Breast epithelium (tissue), 4 donors: ENCODE measurements at regions not wholly inside any gene's neighbourhood (a gene's known extent, or its start where the extent isn't known, plus 50 kb on each side); places are given as distances from the start of the nearest gene placed in this dataset.

ENCODE experiments used
- DNase-seq, 2 donors: peaks; one replicate each; pipeline ENCODE4 v3.0.0-alpha.2; 2019; ENCODE audit warnings: low spot score in 2 of 2
- H3K27ac ChIP-seq, 2 donors: fragments of 200-600 bp; sonication (generic) in 1 of 2; one replicate each; pipeline ENCODE4 v1.5.1; 2016 to 2019; ENCODE audit warnings: mild to moderate bottlenecking in 1 of 2
- H3K27me3 ChIP-seq, 2 donors: fragments of 200-600 bp; sonication (generic) in 1 of 2; one replicate each; pipeline versions ENCODE4 v1.5.1 to v1.6.0; 2017 to 2019; ENCODE audit warnings: control low read depth in 1 of 2, mild to moderate bottlenecking in 1 of 2
- H3K36me3 ChIP-seq: fragments of 200-600 bp; one replicate; pipeline ENCODE4 v1.5.1; 2019
- H3K4me1 ChIP-seq, 2 donors: fragments of 200-600 bp; sonication (generic); one replicate each; pipeline ENCODE4 v1.5.1; 2016 to 2019; ENCODE audit warnings: control low read depth in 1 of 2
- H3K4me3 ChIP-seq, 3 donors: fragments of 200-600 bp; sonication (generic); 1 replicate in 2 of 3; 2 replicates in 1 of 3; pipeline ENCODE4 v1.5.1; 2016 to 2019; ENCODE audit warnings: mild to moderate bottlenecking in 3 of 3, moderate library complexity in 2 of 3
- H3K9me3 ChIP-seq, 2 donors: fragments of 200-600 bp; sonication (generic) in 1 of 2; one replicate each; pipeline ENCODE4 v1.5.1; 2016 to 2019; ENCODE audit warnings: control low read depth in 1 of 2
- CTCF ChIP-seq, 3 donors: fragments of 450-650 bp; IDR thresholded peaks; one replicate each; pipeline ENCODE4 v1.5.1; 2016 to 2017; ENCODE audit warnings: antibody characterized with exemption in 3 of 3, mild to moderate bottlenecking in 3 of 3, moderate library complexity in 3 of 3
- POLR2A ChIP-seq: fragments of 450-650 bp; IDR thresholded peaks from one replicate; pipeline ENCODE4 v1.6.1; 2016; ENCODE audit warnings: antibody characterized with exemption, mild to moderate bottlenecking, moderate library complexity
- POLR2AphosphoS5 ChIP-seq, 3 donors: sonication (generic); formaldehyde crosslinking; IDR thresholded peaks; one replicate each; pipeline ENCODE4 v1.6.1; 2017; ENCODE audit warnings: antibody characterized with exemption in 3 of 3
- intact Hi-C: fragments of 100-400 bp; cut with DNase I; formaldehyde crosslinking; loops from one replicate; pipeline ENCODE4 v1.15.1; 2023; ENCODE audit warnings: low total_unique reads

- no peak for TF ChIP-seq POLR2AphosphoS5 (IDR thresholded peaks at IDR 0.05)
- TF ChIP-seq POLR2A: no peak
- no peak for TF ChIP-seq CTCF (IDR thresholded peaks at IDR 0.05)
- no peak overlapping the region for H3K4me3 ChIP-seq
- peaks cover 0 to 4% of the 10 kb centered on the region in 2 donors for H3K9me3 ChIP-seq
- H3K27ac ChIP-seq: no peak overlapping the region
- H3K27me3 ChIP-seq: no peaks in the 10 kb centered on the region
- no peaks in the 10 kb centered on the region for H3K36me3 ChIP-seq
- no peak for DNase-seq
- intact Hi-C loops: no loop called here
- H3K4me1 ChIP-seq: no peaks in the 10 kb centered on the region
Observed at GRCh38 chr6:88238901-88239300, 72.8 kb upstream of the CNR1 start.

GRCh38 chr6:88238065-88238464 lies 71.9 kb upstream of the CNR1 start:
- intact Hi-C loops: no loop called here
- Histone ChIP-seq H3K9me3 (peaks cover 0 to 4% of the 10 kb centered on the region in 2 donors), H3K4me1 (no peaks in the 10 kb centered on the region), H3K4me3 (no peak overlapping the region), H3K36me3 (no peaks in the 10 kb centered on the region), H3K27me3 (no peaks in the 10 kb centered on the region), H3K27ac (no peak overlapping the region)
- TF ChIP-seq POLR2A: no peak
- no peak for TF ChIP-seq POLR2AphosphoS5 (IDR thresholded peaks at IDR 0.05)
- TF ChIP-seq CTCF (IDR thresholded peaks at IDR 0.05): no peak
- DNase-seq: no peak

- no peaks in the 10 kb centered on the region for H3K36me3 ChIP-seq
- H3K4me3 ChIP-seq: no peak overlapping the region
- H3K9me3 ChIP-seq: peaks cover 3 to 7% of the 10 kb centered on the region in 2 donors
- DNase-seq: no peak
- H3K4me1 ChIP-seq: no peaks in the 10 kb centered on the region
- H3K27ac ChIP-seq: no peak overlapping the region
- intact Hi-C loops: no loop called here
- no peaks in the 10 kb centered on the region for H3K27me3 ChIP-seq
- no peak for TF ChIP-seq CTCF (IDR thresholded peaks at IDR 0.05)
- no peak for TF ChIP-seq POLR2AphosphoS5 (IDR thresholded peaks at IDR 0.05)
- no peak for TF ChIP-seq POLR2A
Observed at GRCh38 chr6:88236612-88237360, 70.6 kb upstream of the CNR1 start.

GRCh38 chr6:88232753-88233152 lies 66.6 kb upstream of the CNR1 start:
- Histone ChIP-seq H3K36me3 (no peaks in the 10 kb centered on the region), H3K4me3 (no peak overlapping the region), H3K27me3 (no peaks in the 10 kb centered on the region), H3K9me3 (peaks cover 13% of the 10 kb centered on the region in 2 donors), H3K27ac (no peak overlapping the region), H3K4me1 (no peaks in the 10 kb centered on the region)
- TF ChIP-seq POLR2A (no peak), POLR2AphosphoS5 (IDR thresholded peaks at IDR 0.05) (no peak), CTCF (IDR thresholded peaks at IDR 0.05) (no peak)
- no peak for DNase-seq
- intact Hi-C loops: no loop called here

- intact Hi-C loops: no loop called here
- Histone ChIP-seq H3K4me3 (no peak overlapping the region), H3K27me3 (no peaks in the 10 kb centered on the region), H3K27ac (no peak overlapping the region), H3K36me3 (no peaks in the 10 kb centered on the region), H3K9me3 (no peaks in the 10 kb centered on the region), H3K4me1 (no peaks in the 10 kb centered on the region)
- TF ChIP-seq POLR2A (no peak), CTCF (IDR thresholded peaks at IDR 0.05) (no peak), POLR2AphosphoS5 (IDR thresholded peaks at IDR 0.05) (no peak)
- no peak for DNase-seq
Observed at GRCh38 chr6:88223298-88223697, 57.2 kb upstream of the CNR1 start.
